Tibial nerve (tissue), 4 donors: ENCODE measurements at regions not wholly inside any gene's neighbourhood (a gene's known extent, or its start where the extent isn't known, plus 50 kb on each side); places are given as distances from the start of the nearest gene placed in this dataset.

Experiments used
- DNase-seq, 2 donors: peaks; one replicate each; pipeline ENCODE4 v3.0.0-alpha.2; 2019; ENCODE audit warnings: low spot score in 2 of 2
- H3K27ac ChIP-seq, 4 donors: fragments of 200-600 bp; sonication (generic) in 3 of 4; one replicate each; pipeline ENCODE4 v1.5.1; 2017 to 2019; ENCODE audit warnings: mild to moderate bottlenecking in 1 of 4
- H3K27me3 ChIP-seq, 2 donors: fragments of 200-600 bp; sonication (generic) in 1 of 2; one replicate each; pipeline versions ENCODE4 v1.5.1 to v1.6.0; 2017 to 2019
- H3K36me3 ChIP-seq, 3 donors: fragments of 200-600 bp; sonication (generic); one replicate each; pipeline ENCODE4 v1.5.1; 2018 to 2019
- H3K4me1 ChIP-seq, 4 donors: fragments of 200-600 bp; sonication (generic) in 3 of 4; one replicate each; pipeline ENCODE4 v1.5.1; 2017 to 2019
- H3K4me3 ChIP-seq, 4 donors: fragments of 200-600 bp; sonication (generic) in 3 of 4; one replicate each; pipeline ENCODE4 v1.5.1; 2017 to 2019; ENCODE audit warnings: mild to moderate bottlenecking in 1 of 4, moderate library complexity in 1 of 4
- H3K9me3 ChIP-seq, 4 donors: fragments of 200-600 bp; sonication (generic) in 3 of 4; one replicate each; pipeline ENCODE4 v1.5.1; 2017 to 2019
- EP300 ChIP-seq, 2 donors: sonication (generic); formaldehyde crosslinking; IDR thresholded peaks; one replicate each; pipeline ENCODE4 v1.6.1; 2017; ENCODE audit warnings: antibody characterized with exemption in 2 of 2, mild to moderate bottlenecking in 1 of 2
- POLR2A ChIP-seq, 2 donors: fragments of 450-650 bp; IDR thresholded peaks; one replicate each; pipeline ENCODE4 v1.6.1; 2017; ENCODE audit warnings: antibody characterized with exemption in 2 of 2, mild to moderate bottlenecking in 2 of 2, moderate library complexity in 2 of 2
- WGBS, 2 donors: methylation state at CpG; one replicate each; pipeline ENCODE4 v1.1.5; 2018; 5-methylcytosine and 5-hydroxymethylcytosine counted together
- TF ChIP-seq, protein P1 (sequence below), 5 experiments: fragments of 200-600 bp in 3 of 5; fragments of 450-650 bp in 2 of 5; sonication (generic) in 3 of 5; IDR thresholded peaks; one replicate each; pipeline ENCODE4 v1.5.1; 2016 to 2019; ENCODE audit warnings: antibody characterized with exemption in 5 of 5, mild to moderate bottlenecking in 3 of 5, moderate library complexity in 2 of 5

DNA sequence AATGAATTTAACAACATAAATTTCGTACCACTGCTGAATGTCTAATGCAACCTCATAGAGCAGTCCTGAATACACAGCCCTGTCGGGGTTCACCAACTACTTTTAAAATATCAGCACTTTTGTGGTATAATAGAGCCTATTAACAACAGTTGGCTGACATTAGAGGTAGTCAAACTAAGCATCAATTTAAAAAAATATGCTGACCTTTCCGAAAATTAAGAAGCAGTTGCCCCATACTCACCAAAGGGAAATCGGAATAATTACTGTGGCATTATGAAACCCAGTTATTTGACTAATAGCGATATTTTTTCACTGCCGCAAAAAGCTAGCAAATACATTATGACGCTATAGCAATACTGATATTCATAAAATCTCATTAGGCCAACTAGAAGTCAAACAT is 273.5 kb upstream of the PPARGC1A start:
- no peaks in the 10 kb centered on the region for H3K4me1 ChIP-seq
- DNase-seq = no peak
- H3K4me3 ChIP-seq = no peak overlapping the region
- H3K27ac ChIP-seq = no peak overlapping the region
- H3K27me3 ChIP-seq = no peaks in the 10 kb centered on the region
- no peaks in the 10 kb centered on the region for H3K36me3 ChIP-seq
- no peak for TF ChIP-seq EP300 (IDR thresholded peaks at IDR 0.05)
- TF ChIP-seq POLR2A (IDR thresholded peaks at IDR 0.05) = no peak
- TF ChIP-seq, protein P1, sequence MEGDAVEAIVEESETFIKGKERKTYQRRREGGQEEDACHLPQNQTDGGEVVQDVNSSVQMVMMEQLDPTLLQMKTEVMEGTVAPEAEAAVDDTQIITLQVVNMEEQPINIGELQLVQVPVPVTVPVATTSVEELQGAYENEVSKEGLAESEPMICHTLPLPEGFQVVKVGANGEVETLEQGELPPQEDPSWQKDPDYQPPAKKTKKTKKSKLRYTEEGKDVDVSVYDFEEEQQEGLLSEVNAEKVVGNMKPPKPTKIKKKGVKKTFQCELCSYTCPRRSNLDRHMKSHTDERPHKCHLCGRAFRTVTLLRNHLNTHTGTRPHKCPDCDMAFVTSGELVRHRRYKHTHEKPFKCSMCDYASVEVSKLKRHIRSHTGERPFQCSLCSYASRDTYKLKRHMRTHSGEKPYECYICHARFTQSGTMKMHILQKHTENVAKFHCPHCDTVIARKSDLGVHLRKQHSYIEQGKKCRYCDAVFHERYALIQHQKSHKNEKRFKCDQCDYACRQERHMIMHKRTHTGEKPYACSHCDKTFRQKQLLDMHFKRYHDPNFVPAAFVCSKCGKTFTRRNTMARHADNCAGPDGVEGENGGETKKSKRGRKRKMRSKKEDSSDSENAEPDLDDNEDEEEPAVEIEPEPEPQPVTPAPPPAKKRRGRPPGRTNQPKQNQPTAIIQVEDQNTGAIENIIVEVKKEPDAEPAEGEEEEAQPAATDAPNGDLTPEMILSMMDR (IDR thresholded peaks at IDR 0.05) = no peak
- H3K9me3 ChIP-seq = no peaks in the 10 kb centered on the region
- WGBS, 2 donors = 92 to 93% methylated on average over 7 of the region's 7 CpGs

DNA sequence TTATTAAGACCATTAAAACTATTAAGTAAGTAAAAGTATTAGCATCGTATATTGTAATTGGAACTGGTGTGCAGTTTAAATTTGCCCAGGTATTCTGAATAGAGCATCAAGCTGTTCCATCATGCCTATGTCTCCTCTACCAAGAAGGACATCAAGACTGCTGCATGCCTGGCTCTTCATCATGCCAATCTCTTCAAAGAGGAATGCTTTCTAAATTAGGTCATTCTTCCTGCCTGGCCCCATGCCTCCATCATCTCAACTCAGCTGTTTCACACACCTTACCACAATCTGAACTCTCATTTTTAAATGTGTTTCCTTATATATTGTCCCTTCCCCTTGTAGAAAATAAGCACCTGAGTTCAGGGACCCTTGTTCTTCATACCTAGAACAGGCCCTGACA is 270.5 kb upstream of the PPARGC1A start:
- 93 to 94% methylated on average over 1 of the region's 1 CpG for WGBS, 2 donors
- Histone ChIP-seq H3K9me3 (no peaks in the 10 kb centered on the region), H3K27ac (no peak overlapping the region), H3K27me3 (no peaks in the 10 kb centered on the region), H3K4me1 (no peaks in the 10 kb centered on the region), H3K36me3 (no peaks in the 10 kb centered on the region), H3K4me3 (no peak overlapping the region)
- no peak for DNase-seq
- TF ChIP-seq, protein P1 (IDR thresholded peaks at IDR 0.05) = no peak
- TF ChIP-seq EP300 (IDR thresholded peaks at IDR 0.05) = no peak

DNA sequence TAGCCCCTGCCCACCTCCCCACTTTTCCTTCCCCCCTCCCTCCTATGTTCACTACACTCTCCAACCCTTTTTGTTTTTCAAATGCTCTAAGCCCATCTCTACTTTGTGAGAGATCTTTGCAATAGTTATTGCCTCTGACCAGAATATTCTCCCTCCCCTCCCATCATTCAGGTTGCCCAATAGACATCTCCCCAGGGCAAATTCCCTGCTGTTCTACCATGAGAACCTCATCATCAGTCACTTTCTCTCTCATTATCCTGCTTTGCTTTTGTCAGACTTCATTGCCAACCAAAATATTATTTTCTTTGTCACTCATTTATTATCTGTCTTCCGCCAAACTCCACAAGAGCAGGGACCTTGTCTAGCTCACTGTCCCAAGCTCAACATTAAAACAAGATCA is 268.2 kb upstream of the PPARGC1A start:
- 84 to 92% methylated on average over 1 of the region's 1 CpG for WGBS, 2 donors
- Histone ChIP-seq H3K9me3 (no peaks in the 10 kb centered on the region), H3K27me3 (no peaks in the 10 kb centered on the region), H3K4me3 (no peak overlapping the region), H3K27ac (no peak overlapping the region), H3K36me3 (no peaks in the 10 kb centered on the region), H3K4me1 (no peaks in the 10 kb centered on the region)
- TF ChIP-seq EP300 (IDR thresholded peaks at IDR 0.05) (no peak), POLR2A (IDR thresholded peaks at IDR 0.05) (no peak)
- TF ChIP-seq, protein P1 (IDR thresholded peaks at IDR 0.05) = no peak
- no peak for DNase-seq

DNA sequence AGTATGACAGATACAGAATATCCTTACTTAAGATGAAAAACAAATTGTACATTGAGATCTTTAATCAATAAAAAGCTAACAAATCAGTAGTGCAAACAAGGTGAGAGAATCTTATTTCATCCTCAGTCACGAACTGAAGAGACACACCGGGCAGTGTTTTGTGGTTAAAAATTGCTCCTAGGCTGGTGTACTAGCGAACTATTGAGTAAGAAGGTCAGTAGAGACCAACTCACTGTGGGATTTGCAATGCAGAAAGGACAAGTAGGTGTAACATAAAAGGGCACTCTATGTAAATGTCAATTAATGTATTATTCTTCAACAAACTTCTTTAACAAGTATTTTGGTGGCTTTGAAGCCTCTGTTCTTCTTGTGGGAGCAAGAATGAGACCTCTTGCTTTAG is 260.2 kb upstream of the PPARGC1A start:
- no peak for TF ChIP-seq EP300 (IDR thresholded peaks at IDR 0.05)
- TF ChIP-seq, protein P1 (IDR thresholded peaks at IDR 0.05) = no peak
- TF ChIP-seq POLR2A (IDR thresholded peaks at IDR 0.05) = no peak
- no peaks in the 10 kb centered on the region for H3K27me3 ChIP-seq
- no peaks in the 10 kb centered on the region for H3K4me1 ChIP-seq
- no peak overlapping the region for H3K27ac ChIP-seq
- DNase-seq = no peak
- WGBS, 2 donors = 68 to 79% methylated on average over 3 of the region's 3 CpGs
- H3K36me3 ChIP-seq = no peaks in the 10 kb centered on the region
- H3K4me3 ChIP-seq = no peak overlapping the region
- H3K9me3 ChIP-seq = no peaks in the 10 kb centered on the region

DNA sequence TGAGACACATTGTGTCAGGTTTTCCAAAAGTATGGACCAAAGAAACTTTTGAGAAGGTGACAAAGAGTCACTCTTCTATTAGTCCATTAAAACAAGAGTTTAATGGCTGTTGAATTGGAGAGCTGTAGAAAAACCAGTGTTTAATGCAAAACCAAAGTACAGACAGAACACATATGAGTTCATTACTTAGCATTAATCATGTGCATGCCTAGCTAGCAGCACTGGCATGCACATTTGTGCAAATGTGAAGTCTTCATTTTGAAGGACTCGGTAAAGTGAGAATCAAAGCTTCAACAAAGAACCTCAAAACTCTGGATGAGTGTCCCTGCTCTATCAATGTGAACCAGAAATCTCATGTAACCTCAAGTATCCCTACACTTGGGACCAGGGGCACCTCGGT is 256.3 kb upstream of the PPARGC1A start:
- TF ChIP-seq, protein P1 (IDR thresholded peaks at IDR 0.05) = no peak
- TF ChIP-seq POLR2A (IDR thresholded peaks at IDR 0.05) (no peak), EP300 (IDR thresholded peaks at IDR 0.05) (no peak)
- Histone ChIP-seq H3K36me3 (no peaks in the 10 kb centered on the region), H3K27me3 (no peaks in the 10 kb centered on the region), H3K4me1 (no peaks in the 10 kb centered on the region), H3K27ac (no peak overlapping the region), H3K4me3 (no peak overlapping the region), H3K9me3 (no peaks in the 10 kb centered on the region)
- WGBS, 2 donors = 88 to 91% methylated on average over 2 of the region's 2 CpGs
- DNase-seq = no peak
